Fibroblast of lung (primary cell): ENCODE measurements at regions not wholly inside any gene's neighbourhood (a gene's known extent, or its start where the extent isn't known, plus 50 kb on each side); places are given as distances from the start of the nearest gene placed in this dataset.
A peak's percentile ranks its signal among the peaks of the same experiment; 100 is the strongest.

ENCODE experiments used
- DNase-seq, 2 donors: peaks; one replicate each; pipeline versions ENCODE4 v3.0.0 to v3.0.0-alpha.2; 2010; ENCODE audit warnings: low read depth in 2 of 2
- H2AFZ ChIP-seq: 2 replicates; pipeline ENCODE4 v1.5.1; 2012; ENCODE audit warnings: low read length, control low read depth, inconsistent platforms
- H3K27ac ChIP-seq: 2 replicates; pipeline ENCODE4 v1.5.1; 2011; ENCODE audit warnings: low read length, control low read depth; ENCODE audit not compliant: insufficient read depth
- H3K27me3 ChIP-seq: 2 replicates; pipeline ENCODE4 v1.5.1; 2011; ENCODE audit warnings: mild to moderate bottlenecking, low read length; ENCODE audit not compliant: control insufficient read depth, insufficient read depth
- H3K36me3 ChIP-seq: 2 replicates; pipeline ENCODE4 v1.5.1; 2011; ENCODE audit warnings: low read length; ENCODE audit not compliant: control insufficient read depth, insufficient read depth
- H3K4me1 ChIP-seq: 2 replicates; pipeline ENCODE4 v1.5.1; 2011; ENCODE audit warnings: low read length; ENCODE audit not compliant: control insufficient read depth, insufficient read depth; ENCODE audit errors: extremely low read depth
- H3K4me2 ChIP-seq: 2 replicates; pipeline ENCODE4 v1.5.1; 2011; ENCODE audit warnings: low read length, control low read depth; ENCODE audit not compliant: insufficient read depth; ENCODE audit errors: extremely low read depth
- H3K4me3 ChIP-seq, 4 experiments: fragments of 200-600 bp in 1 of 4; sonication (generic) in 1 of 4; replicated peaks in 1 of 4; 2 replicates each; pipeline ENCODE4 v1.5.1; 2011 to 2016; ENCODE audit warnings: low read length in 4 of 4, low read depth in 3 of 4, mild to moderate bottlenecking in 3 of 4, control low read depth in 2 of 4, inconsistent platforms in 1 of 4, mixed read lengths in 1 of 4; ENCODE audit not compliant: insufficient read depth in 1 of 4; ENCODE audit errors: control extremely low read depth in 1 of 4
- H3K79me2 ChIP-seq: 2 replicates; pipeline ENCODE4 v1.5.1; 2012; ENCODE audit warnings: mild to moderate bottlenecking, low read length, inconsistent platforms; ENCODE audit not compliant: control insufficient read depth, insufficient read depth
- H3K9ac ChIP-seq: 2 replicates; pipeline ENCODE4 v1.5.1; 2011; ENCODE audit warnings: mild to moderate bottlenecking, low read length, control low read depth; ENCODE audit not compliant: insufficient read depth
- H3K9me3 ChIP-seq: 2 replicates; pipeline ENCODE4 v1.5.1; 2012; ENCODE audit warnings: low read depth, low read length; ENCODE audit not compliant: control insufficient read depth, insufficient read depth
- H4K20me1 ChIP-seq: 2 replicates; pipeline ENCODE4 v1.5.1; 2011; ENCODE audit warnings: low read length; ENCODE audit not compliant: control insufficient read depth, insufficient read depth; ENCODE audit errors: extremely low read depth
- CTCF ChIP-seq, 2 donors: IDR thresholded peaks in 1 of 2; conservative IDR thresholded peaks in 1 of 2; 1 replicate in 1 of 2; 2 replicates in 1 of 2; pipeline ENCODE4 v1.5.1; 2011 to 2012; ENCODE audit warnings: low read length in 2 of 2, control low read depth in 1 of 2, inconsistent platforms in 1 of 2, low read depth in 1 of 2, mild to moderate bottlenecking in 1 of 2
- EZH2 ChIP-seq: IDR thresholded peaks from 2 replicates; pipeline ENCODE4 v1.5.1; 2012; ENCODE audit warnings: low read length, control low read depth, mild to moderate bottlenecking; ENCODE audit errors: missing control alignments

GRCh38 chr12:24408305-24408704, 458.8 kb upstream of the SOX5 start:
- Histone ChIP-seq H3K4me3 (no peak overlapping the region), H3K4me1 (peaks cover 5% of the 10 kb centered on the region), H3K79me2 (no peaks in the 10 kb centered on the region), H3K9me3 (no peaks in the 10 kb centered on the region), H2AFZ (no peak overlapping the region), H4K20me1 (no peaks in the 10 kb centered on the region), H3K27me3 (no peaks in the 10 kb centered on the region), H3K9ac (no peak overlapping the region), H3K36me3 (no peaks in the 10 kb centered on the region), H3K4me2 (no peak overlapping the region), H3K27ac (no peak overlapping the region)
- TF ChIP-seq CTCF (conservative IDR thresholded peaks at IDR 0.05 in 1 of 2, IDR thresholded peaks at IDR 0.05 in 1 of 2; ENCODE audit: low read depth in 1 of 2, low read length in 2 of 2) (no peak), EZH2 (no peak)
- DNase-seq, result no peak

- no peaks in the 10 kb centered on the region for H3K36me3 ChIP-seq
- no peaks in the 10 kb centered on the region for H3K9me3 ChIP-seq
- no peaks in the 10 kb centered on the region for H4K20me1 ChIP-seq
- no peak for TF ChIP-seq EZH2
- TF ChIP-seq CTCF (conservative IDR thresholded peaks at IDR 0.05 in 1 of 2, IDR thresholded peaks at IDR 0.05 in 1 of 2; ENCODE audit: low read depth in 1 of 2, low read length in 2 of 2), result no peak
- peaks cover 5% of the 10 kb centered on the region for H3K4me1 ChIP-seq
- H2AFZ ChIP-seq, result no peak overlapping the region
- H3K27me3 ChIP-seq, result no peaks in the 10 kb centered on the region
- H3K4me3 ChIP-seq, result no peak overlapping the region
- no peak for DNase-seq
- no peak overlapping the region for H3K4me2 ChIP-seq
- H3K79me2 ChIP-seq, result no peaks in the 10 kb centered on the region
- no peak overlapping the region for H3K9ac ChIP-seq
- no peak overlapping the region for H3K27ac ChIP-seq
Measured at GRCh38 chr12:24407884-24408283, 458.4 kb upstream of the SOX5 start.

- Histone ChIP-seq H4K20me1 (no peaks in the 10 kb centered on the region), H3K27ac (no peak overlapping the region), H3K79me2 (no peaks in the 10 kb centered on the region), H3K4me1 (peaks cover 5% of the 10 kb centered on the region), H3K27me3 (no peaks in the 10 kb centered on the region), H3K4me3 (no peak overlapping the region), H2AFZ (no peak overlapping the region), H3K4me2 (no peak overlapping the region), H3K9ac (no peak overlapping the region), H3K36me3 (no peaks in the 10 kb centered on the region), H3K9me3 (no peaks in the 10 kb centered on the region)
- TF ChIP-seq CTCF (conservative IDR thresholded peaks at IDR 0.05 in 1 of 2, IDR thresholded peaks at IDR 0.05 in 1 of 2; ENCODE audit: low read depth in 1 of 2, low read length in 2 of 2), result no peak
- no peak for TF ChIP-seq EZH2
- peak; percentile 61 to 77 for DNase-seq
Measured at GRCh38 chr12:24404086-24404815, 454.8 kb upstream of the SOX5 start.
